Ureter (tissue), 1 donor: ENCODE measurements at regions not wholly inside any gene's neighbourhood (a gene's known extent, or its start where the extent isn't known, plus 50 kb on each side); places are given as distances from the start of the nearest gene placed in this dataset.
"Not testable (repeated sequence)": the region's sequence is repeated elsewhere in the genome, so short reads cannot be mapped to it uniquely, and the experiment has no call there.

ENCODE experiments used
- DNase-seq: peaks from one replicate; pipeline ENCODE4 v3.0.0-alpha.2; 2020; ENCODE audit warnings: low spot score
- donor health status: DM: yes; HTN: yes; CAD: no.

GRCh38 chr2:160583813-160584537, 90.4 kb upstream of the RBMS1 start:
- no peak for DNase-seq

- DNase-seq = no peak
Observed at GRCh38 chr2:160584972-160585494, 91.4 kb upstream of the RBMS1 start.

GRCh38 chr2:160590664-160591063, 97.1 kb upstream of the RBMS1 start:
- DNase-seq = no peak

GRCh38 chr2:160592401-160592800, 98.8 kb upstream of the RBMS1 start:
- no peak for DNase-seq

GRCh38 chr2:160592993-160593392, 99.4 kb upstream of the RBMS1 start:
- no peak for DNase-seq

- no peak for DNase-seq
Observed at GRCh38 chr2:160596441-160596840, 102.8 kb upstream of the RBMS1 start.

- DNase-seq = not testable (repeated sequence)
Observed at GRCh38 chr2:160600437-160600836, 106.8 kb upstream of the RBMS1 start.

GRCh38 chr2:160602073-160602472, 108.5 kb upstream of the RBMS1 start:
- no peak for DNase-seq

- DNase-seq = no peak
Observed at GRCh38 chr2:160603771-160604510, 110.3 kb upstream of the RBMS1 start.

- DNase-seq = no peak
Observed at GRCh38 chr2:160606341-160606740, 112.7 kb upstream of the RBMS1 start.

- DNase-seq = no peak
Observed at GRCh38 chr2:160608599-160608998, 115.0 kb upstream of the RBMS1 start.

GRCh38 chr2:160609346-160609745, 115.7 kb upstream of the RBMS1 start:
- no peak for DNase-seq

- no peak for DNase-seq
Observed at GRCh38 chr2:160610041-160610440, 116.4 kb upstream of the RBMS1 start.

GRCh38 chr2:160612266-160612856, 118.8 kb upstream of the RBMS1 start:
- DNase-seq = no peak

- DNase-seq = no peak
Observed at GRCh38 chr2:160613466-160614153, 120.0 kb upstream of the RBMS1 start.

GRCh38 chr2:160614391-160614790, 120.8 kb upstream of the RBMS1 start:
- DNase-seq = no peak

GRCh38 chr2:160615706-160616105, 122.1 kb upstream of the RBMS1 start:
- DNase-seq = no peak

GRCh38 chr2:160616149-160616548, 122.5 kb upstream of the RBMS1 start:
- DNase-seq = no peak

GRCh38 chr2:160621748-160622147, 128.1 kb upstream of the RBMS1 start:
- no peak for DNase-seq

- DNase-seq = not testable (repeated sequence)
Observed at GRCh38 chr2:160628020-160628637, 134.5 kb upstream of the RBMS1 start.

- no peak for DNase-seq
Observed at GRCh38 chr2:160628811-160629210, 135.2 kb upstream of the RBMS1 start.
